HG03520 (cell line): ENCODE measurements at regions not wholly inside any gene's neighbourhood (a gene's known extent, or its start where the extent isn't known, plus 50 kb on each side); places are given as distances from the start of the nearest gene placed in this dataset.

Source experiments
- ATAC-seq: cut with Tn5 transposase; IDR thresholded peaks from one replicate; pipeline ENCODE4 v1.9.1; 2021; ENCODE audit warnings: mild to moderate bottlenecking, moderate library complexity; ENCODE audit not compliant: unreplicated experiment

GRCh38 chr18:67705748-67706147, 189.2 kb upstream of the DSEL start:
- no peak for ATAC-seq

GRCh38 chr18:67695684-67696083, 179.2 kb upstream of the DSEL start:
- no peak for ATAC-seq

- no peak for ATAC-seq
Measured at GRCh38 chr18:67694787-67695186, 178.3 kb upstream of the DSEL start.

GRCh38 chr18:67692811-67693210, 176.3 kb upstream of the DSEL start:
- no peak for ATAC-seq

- ATAC-seq = no peak
Measured at GRCh38 chr18:67682516-67682915, 166.0 kb upstream of the DSEL start.

GRCh38 chr18:67677489-67677888, 161.0 kb upstream of the DSEL start:
- no peak for ATAC-seq

GRCh38 chr18:67672716-67673115, 156.2 kb upstream of the DSEL start:
- ATAC-seq = no peak

GRCh38 chr18:67672155-67672554, 155.6 kb upstream of the DSEL start:
- no peak for ATAC-seq

- ATAC-seq = no peak
Measured at GRCh38 chr18:67670024-67670543, 153.6 kb upstream of the DSEL start.

GRCh38 chr18:67665266-67665665, 148.7 kb upstream of the DSEL start:
- ATAC-seq = no peak

- no peak for ATAC-seq
Measured at GRCh38 chr18:67662996-67663395, 146.5 kb upstream of the DSEL start.

- no peak for ATAC-seq
Measured at GRCh38 chr18:67661555-67661954, 145.0 kb upstream of the DSEL start.

GRCh38 chr18:67654101-67654500, 137.6 kb upstream of the DSEL start:
- no peak for ATAC-seq

GRCh38 chr18:67652288-67652687, 135.8 kb upstream of the DSEL start:
- ATAC-seq = no peak

- no peak for ATAC-seq
Measured at GRCh38 chr18:67651438-67651837, 134.9 kb upstream of the DSEL start.

GRCh38 chr18:67650686-67651385, 134.3 kb upstream of the DSEL start:
- no peak for ATAC-seq

GRCh38 chr18:67646890-67647289, 130.4 kb upstream of the DSEL start:
- ATAC-seq = no peak

GRCh38 chr18:67644226-67644625, 127.7 kb upstream of the DSEL start:
- ATAC-seq = no peak

- no peak for ATAC-seq
Measured at GRCh38 chr18:67639872-67640271, 123.4 kb upstream of the DSEL start.

- no peak for ATAC-seq
Measured at GRCh38 chr18:67636597-67637385, 120.3 kb upstream of the DSEL start.

GRCh38 chr18:67634631-67635338, 118.3 kb upstream of the DSEL start:
- no peak for ATAC-seq

GRCh38 chr18:67633939-67634338, 117.4 kb upstream of the DSEL start:
- ATAC-seq = no peak
